CD8-positive, alpha-beta memory T cell (primary cell): ENCODE measurements at regions not wholly inside any gene's neighbourhood (a gene's known extent, or its start where the extent isn't known, plus 50 kb on each side); places are given as distances from the start of the nearest gene placed in this dataset.
"Not testable (repeated sequence)": the region's sequence is repeated elsewhere in the genome, so short reads cannot be mapped to it uniquely, and the experiment has no call there.

Experiments used
- CTCF ChIA-PET: fragments of 350-600 bp; sonication (Branson Sonifier 250); formaldehyde crosslinking; loops from one replicate; lab custom pipeline; 2021; ENCODE audit warnings: antibody characterized with exemption; lab: Charles Lee
- POLR2A ChIA-PET: fragments of 350-600 bp; sonication (Branson Sonifier 250); formaldehyde crosslinking; loops from one replicate; lab custom pipeline; 2021; ENCODE audit warnings: antibody characterized with exemption; lab: Charles Lee
- DNase-seq, 5 donors: peaks; one replicate each; pipeline versions ENCODE4 v3.0.0 to v3.0.0-alpha.2; 2020 to 2022; ENCODE audit warnings: mixed read lengths in 1 of 5
- H3K27ac ChIP-seq: one replicate; pipeline ENCODE4 v1.7.0; 2013; ENCODE audit warnings: low read depth, mild to moderate bottlenecking, low read length, moderate library complexity
- H3K27me3 ChIP-seq: 2 replicates; pipeline ENCODE4 v1.7.0; 2013; ENCODE audit warnings: low read length, mild to moderate bottlenecking; ENCODE audit not compliant: insufficient read depth, poor library complexity, severe bottlenecking
- H3K36me3 ChIP-seq: 2 replicates; pipeline ENCODE4 v1.7.0; 2013; ENCODE audit warnings: mild to moderate bottlenecking, low read length, moderate library complexity; ENCODE audit not compliant: insufficient read depth
- H3K4me1 ChIP-seq: 2 replicates; pipeline ENCODE4 v1.7.0; 2013; ENCODE audit warnings: mild to moderate bottlenecking, low read length, moderate library complexity; ENCODE audit not compliant: insufficient read depth
- H3K4me3 ChIP-seq: 2 replicates; pipeline ENCODE4 v1.7.0; 2013; ENCODE audit warnings: mild to moderate bottlenecking, low read length
- H3K9me3 ChIP-seq: 2 replicates; pipeline ENCODE4 v1.7.0; 2013; ENCODE audit warnings: mild to moderate bottlenecking, low read length
- H3K27ac Mint-ChIP-seq, 8 donors: one replicate each; pipeline ENCODE4 v1.8.0; 2020 to 2021; ENCODE audit warnings: mixed read lengths in 8 of 8, mild to moderate bottlenecking in 6 of 8, inconsistent platforms in 3 of 8, moderate library complexity in 3 of 8
- H3K27me3 Mint-ChIP-seq, 2 donors: one replicate each; pipeline ENCODE4 v1.8.0; 2020 to 2021; ENCODE audit warnings: mixed read lengths in 2 of 2, mild to moderate bottlenecking in 1 of 2, moderate library complexity in 1 of 2
- H3K36me3 Mint-ChIP-seq, 3 donors: one replicate each; pipeline ENCODE4 v1.8.0; 2020 to 2021; ENCODE audit warnings: mixed read lengths in 3 of 3, inconsistent platforms in 1 of 3, mild to moderate bottlenecking in 1 of 3
- H3K4me1 Mint-ChIP-seq, 3 donors: one replicate each; pipeline ENCODE4 v1.8.0; 2020 to 2021; ENCODE audit warnings: mixed read lengths in 3 of 3, inconsistent platforms in 1 of 3, mild to moderate bottlenecking in 1 of 3
- H3K4me3 Mint-ChIP-seq, 7 donors: one replicate each; pipeline ENCODE4 v1.8.0; 2020 to 2021; ENCODE audit warnings: mixed read lengths in 7 of 7, mild to moderate bottlenecking in 6 of 7, moderate library complexity in 4 of 7, inconsistent platforms in 2 of 7
- H3K9me3 Mint-ChIP-seq, 5 donors: one replicate each; pipeline ENCODE4 v1.8.0; 2020 to 2022; ENCODE audit warnings: mixed read lengths in 5 of 5, mild to moderate bottlenecking in 3 of 5, moderate library complexity in 2 of 5, inconsistent platforms in 1 of 5

DNA sequence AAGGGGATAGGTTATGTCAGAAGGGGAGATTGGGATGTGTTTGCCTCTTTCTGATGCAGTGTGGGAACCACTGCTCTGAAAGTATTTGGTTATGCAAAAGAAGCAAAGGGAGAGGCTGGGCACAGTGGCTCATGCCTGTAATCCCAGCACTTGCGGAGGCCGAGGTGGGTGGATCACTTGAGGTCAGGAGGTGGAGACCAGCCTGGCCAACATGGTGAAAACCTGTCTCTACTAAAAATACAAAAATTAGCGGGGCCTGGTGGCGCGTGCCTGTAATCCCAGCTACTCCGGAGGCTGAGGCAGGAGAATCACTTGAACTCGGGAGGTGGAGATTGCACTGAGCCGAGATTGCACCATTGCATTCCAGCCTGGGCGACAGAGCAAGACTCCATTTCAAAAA is 87.0 kb downstream of the ARRDC3 start:
- ChIA-PET POLR2A (interaction anchor here (0.6 kb wide), 1 partner anchor 15 kb away, joined by 3 read pairs; no protein-coding TSS in a partner anchor), CTCF (interaction anchor here (1.4 kb wide), 1 partner anchor 15 kb away, joined by 6 read pairs; no protein-coding TSS in a partner anchor)
- H3K4me1 Mint-ChIP-seq, H3K4me1 ChIP-seq, H3K9me3 ChIP-seq, H3K36me3 Mint-ChIP-seq, H3K27ac ChIP-seq, H3K36me3 ChIP-seq, H3K27me3 ChIP-seq, H3K4me3 Mint-ChIP-seq, H3K27me3 Mint-ChIP-seq, H3K9me3 Mint-ChIP-seq, H3K4me3 ChIP-seq, DNase-seq: not testable (repeated sequence)
- peak overlapping the region in 1 of 8 donors; percentile 61 for H3K27ac Mint-ChIP-seq

DNA sequence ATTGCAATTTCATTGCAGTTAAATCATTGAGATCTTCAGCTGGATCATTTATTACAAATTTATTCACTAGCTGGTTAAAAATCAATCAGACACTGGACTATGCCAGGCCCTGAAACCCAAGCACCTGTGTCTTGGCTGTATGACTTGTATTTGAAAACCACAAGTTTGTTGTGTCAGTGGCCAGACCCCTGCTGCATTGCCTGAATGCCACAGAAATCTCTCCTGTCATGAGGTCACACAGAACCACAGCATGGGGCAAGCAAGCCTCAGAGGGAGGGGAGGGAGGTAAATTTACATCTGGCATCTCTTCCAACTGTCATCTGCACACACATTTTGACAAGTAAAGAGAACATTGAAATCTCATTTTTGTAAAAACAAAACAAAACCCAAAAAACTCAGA is 90.0 kb downstream of the ARRDC3 start:
- H3K27ac ChIP-seq, result no peak overlapping the region
- Mint-ChIP-seq H3K4me3 (no peak overlapping the region), H3K4me1 (peaks cover 0 to 2% (median 0%) of the 10 kb centered on the region in 3 donors), H3K27ac (no peak overlapping the region), H3K9me3 (no peaks in the 10 kb centered on the region), H3K27me3 (peaks cover 0 to 2% of the 10 kb centered on the region in 2 donors), H3K36me3 (no peaks in the 10 kb centered on the region)
- no peaks in the 10 kb centered on the region for H3K9me3 ChIP-seq
- H3K36me3 ChIP-seq, result no peaks in the 10 kb centered on the region
- H3K4me3 ChIP-seq, result no peak overlapping the region
- H3K4me1 ChIP-seq, result no peaks in the 10 kb centered on the region
- POLR2A ChIA-PET, result no interaction called here
- no peaks in the 10 kb centered on the region for H3K27me3 ChIP-seq
- DNase-seq, result no peak
- CTCF ChIA-PET, result no interaction called here

DNA sequence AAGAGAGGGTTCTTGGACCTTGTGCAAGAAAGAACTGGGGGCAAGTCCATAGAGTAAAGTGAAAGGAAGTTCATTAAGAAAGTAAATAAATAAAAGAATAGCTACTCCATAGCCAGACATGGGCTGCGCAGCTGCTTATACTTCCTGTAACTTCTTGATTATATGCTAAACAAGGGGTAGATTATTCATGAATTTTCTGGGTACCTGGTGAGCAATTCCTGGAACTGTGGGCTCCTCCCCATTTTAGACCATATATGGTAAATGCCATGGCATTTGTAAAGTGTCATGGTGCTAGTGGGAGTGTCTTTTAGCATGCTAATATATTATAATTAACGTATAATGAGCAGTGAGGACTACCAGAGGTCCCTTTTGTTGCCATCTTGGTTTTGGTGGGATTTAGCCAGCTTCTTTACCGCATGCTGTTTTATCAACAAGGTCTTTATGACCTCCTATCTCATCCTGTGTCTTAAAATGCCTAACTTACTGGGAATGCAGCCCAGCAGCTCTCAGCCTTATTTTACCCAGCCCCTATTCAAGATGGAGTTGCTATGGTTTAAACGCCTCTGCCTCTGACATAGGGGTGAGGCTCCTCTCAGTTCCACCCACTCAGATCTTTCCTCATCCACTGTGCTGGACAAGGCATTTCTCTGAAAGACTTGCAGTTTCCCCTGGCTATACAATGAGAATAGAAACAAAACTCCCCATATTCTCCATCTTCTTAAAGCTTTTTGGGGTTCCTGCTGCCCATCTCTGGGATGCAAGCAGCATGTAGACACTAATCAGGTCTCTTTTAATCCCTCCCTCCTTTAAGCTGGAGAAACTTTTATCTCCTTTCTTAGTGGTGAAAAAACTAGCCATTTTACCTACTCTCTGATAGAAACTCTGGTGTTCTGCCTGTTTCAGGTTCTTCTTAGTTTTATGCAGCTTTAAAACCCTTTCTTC is 91.2 kb downstream of the ARRDC3 start:
- Mint-ChIP-seq H3K36me3 (no peaks in the 10 kb centered on the region), H3K27me3 (peaks cover 0 to 2% of the 10 kb centered on the region in 2 donors), H3K9me3 (no peaks in the 10 kb centered on the region), H3K4me1 (peaks cover 0 to 2% (median 0%) of the 10 kb centered on the region in 3 donors), H3K4me3 (no peak overlapping the region), H3K27ac (no peak overlapping the region)
- DNase-seq, result no peak
- Histone ChIP-seq H3K4me1 (no peaks in the 10 kb centered on the region), H3K9me3 (no peaks in the 10 kb centered on the region), H3K27me3 (no peaks in the 10 kb centered on the region), H3K36me3 (no peaks in the 10 kb centered on the region), H3K4me3 (no peak overlapping the region), H3K27ac (no peak overlapping the region)
- CTCF ChIA-PET, result interaction anchor here (1.7 to 2.0 kb wide), 2 partner anchors 11 to 93 kb away, joined by 4 to 6 read pairs; no protein-coding TSS in a partner anchor
- POLR2A ChIA-PET, result no interaction called here

DNA sequence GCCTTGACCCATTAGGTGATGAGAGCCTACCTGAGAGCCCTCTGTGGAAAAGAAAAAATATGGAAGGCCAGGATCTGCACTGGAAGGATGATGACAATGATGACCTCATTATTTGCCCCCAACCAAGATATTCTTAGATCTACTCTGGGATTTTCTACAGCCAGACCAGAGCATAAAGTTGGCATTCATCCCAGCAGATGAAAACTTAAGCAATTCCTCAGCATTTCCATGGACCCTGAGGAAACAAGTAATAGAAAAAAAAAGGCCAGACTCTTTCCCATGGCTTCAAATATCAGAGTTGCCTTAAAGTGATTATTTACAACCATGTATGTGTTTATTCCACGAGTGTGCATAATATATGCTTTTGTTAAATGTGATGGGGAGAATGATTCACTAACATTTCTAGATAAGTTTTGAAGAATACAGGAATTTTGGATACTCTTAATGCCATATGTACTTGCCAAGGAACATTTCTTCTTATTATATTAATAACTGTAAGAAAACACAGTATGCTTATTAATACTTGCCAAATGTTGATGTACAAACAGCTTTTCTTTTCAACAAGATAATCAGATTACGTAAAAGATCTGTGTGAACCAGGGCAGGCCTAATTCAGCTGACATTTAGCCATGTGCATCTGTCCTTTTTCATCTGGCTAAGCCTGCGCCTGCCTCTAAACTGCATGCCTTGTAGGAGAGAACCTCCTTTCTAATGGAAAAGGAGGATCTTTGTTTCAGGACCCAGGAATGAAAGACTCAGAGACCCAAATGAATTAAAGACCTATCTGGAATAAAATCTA is 94.8 kb downstream of the ARRDC3 start:
- H3K36me3 Mint-ChIP-seq, result no peaks in the 10 kb centered on the region

DNA sequence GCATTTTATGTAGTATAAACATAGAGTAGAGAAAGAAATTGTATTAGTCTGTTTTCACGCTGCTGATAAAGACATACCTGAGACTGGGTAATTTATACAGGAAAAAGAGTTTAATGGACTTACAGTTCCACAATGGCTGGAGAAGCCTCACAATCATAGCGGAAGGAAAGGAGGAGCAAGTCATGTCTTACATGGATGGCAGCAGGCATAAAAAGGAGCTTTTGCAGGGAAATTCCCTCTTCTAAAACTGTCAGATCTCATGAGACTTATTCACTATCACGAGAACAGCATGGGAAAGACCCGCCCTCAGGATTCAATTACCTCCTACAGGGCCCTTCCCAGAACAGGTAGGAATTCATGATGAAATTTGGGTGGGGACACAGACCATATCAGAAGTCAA is 98.1 kb downstream of the ARRDC3 start:
- H3K36me3 ChIP-seq, H3K27me3 Mint-ChIP-seq, H3K9me3 Mint-ChIP-seq, H3K4me1 ChIP-seq, DNase-seq, H3K27ac ChIP-seq, H3K4me3 ChIP-seq, H3K27me3 ChIP-seq, H3K4me3 Mint-ChIP-seq, H3K27ac Mint-ChIP-seq, H3K9me3 ChIP-seq, CTCF ChIA-PET, H3K36me3 Mint-ChIP-seq: not testable (repeated sequence)
- H3K4me1 Mint-ChIP-seq, result peaks cover 7 to 14% (median 13%) of the 10 kb centered on the region in 3 donors
- POLR2A ChIA-PET, result interaction anchor here (0.6 kb wide), 1 partner anchor 22 kb away, joined by 9 read pairs; no protein-coding TSS in a partner anchor

More for the DNA sequence above, 94.8 kb downstream of the ARRDC3 start:
- Histone ChIP-seq H3K4me1 (no peaks in the 10 kb centered on the region), H3K27me3 (no peaks in the 10 kb centered on the region), H3K4me3 (no peak overlapping the region), H3K27ac (no peak overlapping the region), H3K9me3 (no peaks in the 10 kb centered on the region), H3K36me3 (no peaks in the 10 kb centered on the region)
- CTCF ChIA-PET, result no interaction called here
- no peak for DNase-seq
- H3K27me3 Mint-ChIP-seq, result no peaks in the 10 kb centered on the region
- no peak overlapping the region for H3K27ac Mint-ChIP-seq
- POLR2A ChIA-PET, result no interaction called here
- H3K9me3 Mint-ChIP-seq, result peaks cover 0 to 6% (median 0%) of the 10 kb centered on the region in 5 donors
- H3K4me3 Mint-ChIP-seq, result no peak overlapping the region
- H3K4me1 Mint-ChIP-seq, result peaks cover 0 to 2% (median 0%) of the 10 kb centered on the region in 3 donors

DNA sequence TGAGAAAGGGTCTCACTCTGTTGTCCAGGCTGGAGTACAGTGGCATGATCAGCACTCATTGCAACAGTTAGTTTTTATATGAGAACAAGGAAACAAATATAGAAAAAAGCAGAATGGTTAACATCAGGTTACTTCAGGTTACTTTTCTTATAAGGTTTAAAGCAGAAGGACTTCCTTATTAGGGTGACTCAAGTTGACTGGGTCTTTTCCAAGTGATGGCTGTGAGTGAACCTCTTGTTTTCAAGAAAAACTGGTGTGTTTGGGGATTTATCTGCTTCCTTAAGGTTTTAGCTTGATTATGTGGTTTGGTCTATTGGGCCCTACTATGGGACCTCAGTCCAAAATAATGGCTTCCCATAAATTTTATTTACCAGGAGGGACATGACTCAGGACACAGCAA is 99.2 kb downstream of the ARRDC3 start:
- H3K27ac Mint-ChIP-seq, result no peak overlapping the region
- no peak for DNase-seq
- Histone ChIP-seq H3K4me1 (peaks cover 5% of the 10 kb centered on the region), H3K36me3 (no peaks in the 10 kb centered on the region), H3K9me3 (no peaks in the 10 kb centered on the region), H3K4me3 (no peak overlapping the region), H3K27ac (no peak overlapping the region), H3K27me3 (no peaks in the 10 kb centered on the region)
- CTCF ChIA-PET, result no interaction called here
- peaks cover 12 to 23% (median 21%) of the 10 kb centered on the region in 3 donors for H3K4me1 Mint-ChIP-seq
- H3K4me3 Mint-ChIP-seq, result no peak overlapping the region
- peaks cover 0 to 2% of the 10 kb centered on the region in 2 donors for H3K27me3 Mint-ChIP-seq
- POLR2A ChIA-PET, result no interaction called here
- H3K36me3 Mint-ChIP-seq, result peaks cover 0 to 3% (median 0%) of the 10 kb centered on the region in 3 donors
- H3K9me3 Mint-ChIP-seq, result peaks cover 0 to 6% (median 0%) of the 10 kb centered on the region in 5 donors

DNA sequence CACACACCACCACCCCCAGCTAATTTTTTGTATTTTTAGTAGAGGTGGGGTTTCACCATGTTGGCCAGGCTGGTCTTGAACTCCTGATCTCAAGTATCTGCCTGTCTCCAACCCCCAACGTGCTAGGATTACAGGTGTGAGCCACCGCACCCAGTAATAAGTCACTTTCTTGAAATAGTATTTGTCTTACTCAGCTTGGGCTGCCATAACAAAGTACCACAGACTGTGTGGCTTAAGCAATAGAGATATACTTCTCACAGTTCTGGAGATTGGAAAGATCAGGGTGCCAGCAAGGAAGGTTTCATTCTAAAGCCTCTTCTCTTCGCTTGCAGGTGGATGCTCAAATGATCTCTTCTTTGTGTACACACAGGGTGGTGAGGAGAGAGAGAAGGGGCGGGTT is 99.8 kb downstream of the ARRDC3 start:
- Mint-ChIP-seq H3K36me3 (peaks cover 0 to 3% (median 0%) of the 10 kb centered on the region in 3 donors), H3K27me3 (peaks cover 0 to 2% of the 10 kb centered on the region in 2 donors), H3K4me3 (no peak overlapping the region)

More for the DNA sequence above, 99.8 kb downstream of the ARRDC3 start:
- H3K4me3 ChIP-seq, result no peak overlapping the region
- ChIA-PET POLR2A (no interaction called here), CTCF (interaction anchor here (0.6 to 4.5 kb wide), 3 partner anchors 29 to 101 kb away, joined by 3 to 44 read pairs (median 3); partner anchors contain the start of gene ARRDC3)
- H3K27me3 ChIP-seq, result no peaks in the 10 kb centered on the region
- no peaks in the 10 kb centered on the region for H3K9me3 ChIP-seq
- peak overlapping the region in 2 of 8 donors; percentile 12 to 17 for H3K27ac Mint-ChIP-seq
- H3K27ac ChIP-seq, result no peak overlapping the region
- DNase-seq, result no peak
- H3K4me1 Mint-ChIP-seq, result peaks cover 12 to 23% (median 21%) of the 10 kb centered on the region in 3 donors
- H3K36me3 ChIP-seq, result no peaks in the 10 kb centered on the region
- peaks cover 0 to 6% (median 0%) of the 10 kb centered on the region in 5 donors for H3K9me3 Mint-ChIP-seq
- H3K4me1 ChIP-seq, result peaks cover 5% of the 10 kb centered on the region
